HG03354 (cell line): ENCODE measurements at regions not wholly inside any gene's neighbourhood (a gene's known extent, or its start where the extent isn't known, plus 50 kb on each side); places are given as distances from the start of the nearest gene placed in this dataset.
"Not testable (repeated sequence)": the region's sequence is repeated elsewhere in the genome, so short reads cannot be mapped to it uniquely, and the experiment has no call there.

Experiments used
- ATAC-seq: cut with Tn5 transposase; IDR thresholded peaks from one replicate; pipeline ENCODE4 v1.9.1; 2021; ENCODE audit warnings: mild to moderate bottlenecking; ENCODE audit not compliant: unreplicated experiment, poor library complexity, severe bottlenecking

DNA sequence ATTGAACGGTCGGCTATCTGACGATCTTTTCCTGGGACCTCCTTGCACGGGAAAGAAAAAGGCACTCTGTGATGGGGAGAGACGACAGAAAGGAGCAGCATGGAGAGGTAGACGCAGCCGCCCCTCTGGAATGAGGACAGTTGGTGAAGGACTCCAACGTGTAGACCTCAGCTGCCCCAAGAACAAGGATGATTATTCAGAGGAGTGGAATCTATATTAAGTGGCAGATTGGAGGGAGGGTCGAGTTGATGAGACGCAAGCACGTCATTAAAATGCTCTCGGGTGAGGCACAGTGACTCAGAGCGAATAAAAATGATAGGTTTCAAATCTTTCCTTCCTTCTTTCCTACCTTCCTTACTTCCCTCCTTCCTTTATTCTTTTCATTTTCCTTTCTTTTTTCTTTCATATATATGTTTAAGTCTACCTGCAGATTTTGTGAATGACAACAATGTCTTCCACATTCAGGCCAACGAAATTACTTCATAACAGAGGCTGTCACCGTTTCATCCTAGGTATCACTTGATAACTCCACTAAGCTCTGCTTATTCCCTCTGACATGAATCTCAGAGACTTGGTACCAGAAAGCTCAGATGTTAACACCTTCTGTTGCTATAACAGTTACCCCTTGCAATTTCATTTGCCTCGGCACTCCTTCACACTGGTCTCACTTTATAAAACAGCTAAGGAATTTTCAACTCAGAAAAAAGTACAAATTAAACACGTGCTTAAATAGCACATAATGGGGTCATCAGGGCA, 110.0 kb upstream of the PPARGC1A start:
- ATAC-seq: no peak

DNA sequence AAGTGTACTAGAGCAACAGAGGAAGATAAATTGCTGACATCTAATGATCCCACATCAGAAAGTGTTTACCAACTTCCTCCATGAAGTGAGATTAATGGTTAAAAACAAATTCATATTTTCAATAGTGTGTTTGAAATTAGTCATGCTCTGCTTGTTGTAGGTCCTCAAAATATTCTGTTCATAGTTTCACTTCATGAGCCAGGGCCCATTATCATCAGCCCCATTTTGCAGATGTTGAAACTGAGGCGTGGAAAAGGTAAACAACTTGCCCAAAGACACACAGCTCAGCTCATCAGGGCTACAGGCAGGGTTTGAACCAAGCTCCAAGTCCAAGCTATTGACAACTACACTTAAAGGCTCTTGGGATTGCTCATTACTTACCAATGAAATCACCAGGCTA, 103.5 kb upstream of the PPARGC1A start:
- no peak for ATAC-seq

DNA sequence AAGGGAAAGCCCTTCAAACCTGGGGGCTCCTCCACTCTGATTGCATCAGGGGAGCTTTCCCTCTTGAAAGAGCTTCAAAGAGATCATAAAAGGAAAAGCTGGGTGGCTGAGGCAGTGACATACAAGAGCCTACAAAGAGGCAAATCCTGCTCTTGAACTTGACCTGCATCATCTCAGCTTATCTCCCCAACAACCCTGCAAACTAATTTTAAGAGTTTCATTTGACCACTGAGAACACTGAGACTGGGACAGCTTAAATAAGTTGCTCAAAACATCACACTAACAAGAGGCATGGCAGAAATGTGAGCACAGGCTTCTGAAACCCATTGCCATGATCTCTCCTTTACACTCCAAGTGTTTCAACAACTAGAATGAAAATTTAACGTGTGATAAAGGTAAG, 101.6 kb upstream of the PPARGC1A start:
- ATAC-seq: no peak

GRCh38 chr4:23986270-23986669, 96.4 kb upstream of the PPARGC1A start:
- no peak for ATAC-seq

DNA sequence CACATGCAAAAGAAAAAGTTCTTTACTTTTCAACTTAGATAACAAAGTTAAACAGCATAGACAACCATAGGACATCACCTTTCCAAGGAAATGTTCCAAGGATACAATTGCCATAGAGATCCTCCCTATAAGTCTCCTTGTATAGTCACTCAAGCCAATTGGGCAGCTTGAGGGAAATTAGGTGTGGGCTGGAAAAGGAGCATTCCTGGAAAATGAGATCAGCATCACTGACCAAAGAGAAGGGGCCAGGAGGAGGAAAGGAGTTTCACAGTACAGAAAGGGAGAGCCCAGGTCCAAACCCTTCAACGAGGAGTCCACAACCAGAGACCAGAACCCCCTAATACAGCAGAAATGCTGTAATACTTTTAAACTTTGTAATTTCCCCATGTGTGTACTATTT, 91.5 kb upstream of the PPARGC1A start:
- ATAC-seq: no peak

DNA sequence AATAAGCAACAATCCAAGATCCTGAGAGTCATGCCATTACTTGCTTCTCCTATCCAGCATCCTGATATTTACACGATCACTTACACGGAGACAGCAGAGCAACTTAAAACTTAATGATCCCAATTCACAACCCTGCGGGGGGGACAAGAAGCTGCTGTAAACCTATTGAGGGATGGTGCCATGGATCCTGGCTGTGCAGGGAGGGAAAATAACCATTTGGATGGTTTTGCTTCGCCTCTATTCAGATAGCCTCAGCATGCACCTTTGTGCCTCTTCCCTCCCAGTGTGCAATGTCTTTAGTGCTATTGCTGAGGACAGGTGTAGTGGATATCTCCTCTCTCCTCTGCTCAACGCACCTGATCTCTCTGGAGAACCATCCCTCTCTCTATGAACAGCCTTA, 89.7 kb upstream of the PPARGC1A start:
- no peak for ATAC-seq

DNA sequence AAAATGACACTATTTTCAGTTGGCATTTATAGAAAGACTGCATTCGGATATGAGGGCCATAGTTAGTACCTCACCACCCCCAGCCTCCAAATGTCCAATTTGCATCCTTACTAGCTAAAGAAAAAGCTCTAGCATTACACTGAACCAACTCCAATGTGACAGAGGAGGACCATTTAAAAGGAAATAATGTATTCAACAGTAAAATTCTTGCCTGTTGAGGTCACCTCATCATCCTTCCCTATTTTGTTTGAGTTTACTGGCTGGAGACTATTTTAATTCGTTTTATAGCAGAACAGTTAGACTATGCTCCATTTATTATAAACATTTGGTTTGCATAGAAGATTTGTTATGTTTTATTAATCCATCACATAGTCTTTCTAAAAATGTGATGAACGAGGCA, 88.2 kb upstream of the PPARGC1A start:
- no peak for ATAC-seq

DNA sequence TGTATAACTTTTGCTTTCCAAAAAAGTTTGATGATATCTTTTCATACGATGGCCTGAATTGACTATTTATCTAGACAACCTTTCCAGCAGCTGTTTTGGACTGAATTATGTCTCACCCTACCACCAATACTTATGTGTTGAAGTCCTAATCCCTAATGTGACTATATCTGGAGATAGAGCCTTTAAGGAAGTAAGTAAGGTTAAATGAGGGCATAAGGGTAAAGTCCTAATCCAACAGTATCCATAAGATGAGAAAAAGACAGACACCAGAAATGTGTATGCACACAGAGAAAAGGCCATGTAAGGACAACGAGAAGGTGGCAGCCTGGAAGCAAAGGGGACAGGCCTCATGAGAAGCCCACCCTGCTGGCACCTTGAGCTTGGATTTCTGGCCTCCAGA, 86.6 kb upstream of the PPARGC1A start:
- ATAC-seq: no peak

GRCh38 chr4:23973308-23973855, 83.5 kb upstream of the PPARGC1A start:
- ATAC-seq: no peak

- no peak for ATAC-seq
Observed at GRCh38 chr4:23972805-23973204, 83.0 kb upstream of the PPARGC1A start.

DNA sequence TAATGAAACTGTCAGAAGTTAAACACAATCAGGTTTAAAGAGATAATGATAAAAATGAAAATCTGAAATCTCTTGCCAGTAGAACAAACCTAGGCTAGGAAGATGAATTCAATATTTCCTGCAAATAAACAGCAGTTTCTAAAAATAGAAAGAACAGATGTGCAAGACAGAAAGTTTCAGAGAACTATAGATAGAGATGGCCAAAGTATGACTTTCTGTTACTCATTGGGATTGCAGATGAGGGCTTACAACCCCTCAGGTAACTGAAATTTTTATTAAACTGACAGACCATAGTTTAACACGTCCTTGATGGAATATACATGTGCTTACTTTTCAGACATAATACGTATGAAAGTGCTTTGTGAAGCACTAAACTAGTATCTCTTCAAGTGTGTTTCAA, 82.3 kb upstream of the PPARGC1A start:
- no peak for ATAC-seq

- ATAC-seq: no peak
Observed at GRCh38 chr4:23970201-23970850, 80.5 kb upstream of the PPARGC1A start.

DNA sequence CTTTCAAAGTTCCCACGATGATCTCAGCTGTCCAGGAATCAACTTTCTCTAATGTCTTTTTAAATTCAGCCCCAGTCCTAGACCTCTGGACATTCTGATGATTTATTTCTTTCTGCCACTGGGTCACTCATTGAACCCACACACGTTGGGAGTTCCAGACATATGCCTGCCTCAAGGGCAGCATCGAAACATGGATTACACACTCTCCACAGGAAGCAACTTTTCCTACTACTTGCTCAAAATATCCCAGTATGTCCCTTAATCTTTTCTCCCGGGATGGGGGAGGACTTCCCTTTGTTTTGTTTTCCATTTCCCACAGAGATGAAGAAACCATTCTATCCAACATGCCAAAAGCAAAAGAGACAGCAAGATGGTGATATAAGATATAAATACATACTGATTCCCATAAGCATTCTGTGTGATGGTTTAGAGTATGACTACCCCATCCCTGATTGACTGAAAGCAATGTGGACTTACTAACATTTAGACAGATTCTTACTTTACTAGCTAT, 79.8 kb upstream of the PPARGC1A start:
- ATAC-seq: no peak

DNA sequence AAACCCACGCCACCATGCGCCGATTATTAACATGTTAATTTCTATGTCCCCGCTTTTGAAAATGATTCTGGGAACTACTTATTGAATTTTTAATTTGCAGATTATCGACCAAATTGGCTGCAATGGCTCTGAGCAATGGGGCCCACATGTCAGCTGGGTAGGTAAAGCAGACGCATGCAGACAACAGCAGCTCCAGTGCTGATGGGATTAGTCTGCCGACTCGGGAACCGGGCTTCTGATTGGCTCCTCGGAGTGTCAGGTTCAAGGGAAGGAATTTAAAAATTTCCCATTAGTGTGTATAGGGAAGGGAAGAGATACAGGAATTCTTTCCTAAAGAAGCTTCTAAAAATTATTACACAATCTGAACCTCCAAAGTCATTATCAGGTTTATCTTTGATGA, 77.4 kb upstream of the PPARGC1A start:
- no peak for ATAC-seq

GRCh38 chr4:23966725-23967124, 76.9 kb upstream of the PPARGC1A start:
- ATAC-seq: no peak

GRCh38 chr4:23962462-23962861, 72.6 kb upstream of the PPARGC1A start:
- no peak for ATAC-seq

DNA sequence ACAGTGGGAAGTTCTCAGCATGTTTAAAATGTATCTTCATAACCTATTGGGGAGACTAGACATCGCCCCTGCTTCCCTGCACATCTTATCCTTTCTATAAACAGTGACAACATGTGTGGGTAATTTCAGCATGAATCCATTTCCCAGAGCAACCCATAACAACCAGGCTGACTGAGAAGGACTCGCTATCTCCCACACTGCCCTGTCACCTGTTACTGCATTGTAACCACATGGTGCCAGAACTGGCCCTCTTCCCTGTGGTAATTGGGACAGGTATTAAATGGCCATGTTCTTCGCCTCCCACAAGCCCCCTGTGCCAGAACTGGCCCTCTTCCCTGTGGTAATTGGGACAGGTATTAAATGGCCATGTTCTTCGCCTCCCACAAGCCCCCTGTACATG, 71.5 kb upstream of the PPARGC1A start:
- ATAC-seq: not testable (repeated sequence)

- ATAC-seq: no peak
Observed at GRCh38 chr4:23959396-23960148, 69.7 kb upstream of the PPARGC1A start.

DNA sequence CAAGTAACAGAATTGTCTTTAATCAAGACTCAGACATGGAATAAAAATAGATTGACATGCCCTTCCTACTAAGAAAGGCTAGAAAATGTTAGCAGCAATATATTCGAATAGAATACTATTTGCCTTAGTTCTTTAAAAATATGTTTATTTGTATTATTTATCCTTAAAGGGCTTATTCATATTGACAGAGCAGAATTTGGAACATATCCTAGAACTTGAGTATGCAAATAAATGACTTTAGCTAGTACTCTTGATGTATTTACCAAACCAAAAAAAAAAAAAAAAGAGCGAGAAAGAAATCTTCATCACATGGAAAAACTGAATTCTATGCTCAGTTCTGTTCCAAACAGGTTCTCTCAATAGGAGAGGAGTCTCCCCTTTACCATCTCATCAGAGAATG, 68.9 kb upstream of the PPARGC1A start:
- ATAC-seq: no peak

DNA sequence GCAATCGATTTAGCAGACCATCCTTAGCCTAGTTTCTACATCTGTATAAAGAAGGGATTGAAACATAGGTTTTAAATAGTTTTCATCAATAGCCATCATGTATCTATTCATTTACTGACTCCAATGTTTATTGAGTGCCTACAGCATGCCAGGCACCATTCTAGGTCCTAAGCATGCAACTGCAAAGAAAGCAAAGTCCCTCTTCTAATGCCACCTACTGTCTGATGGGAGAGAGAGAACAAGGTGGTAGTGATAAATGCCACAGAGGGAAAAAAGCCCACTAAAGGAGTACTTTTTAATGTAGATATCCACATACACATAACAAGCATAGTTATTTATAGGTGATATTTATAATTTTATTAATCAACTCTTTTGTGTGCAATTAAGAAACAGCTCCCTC, 67.6 kb upstream of the PPARGC1A start:
- ATAC-seq: no peak
